ENCODE measurements at regions not wholly inside any gene's neighbourhood (a gene's known extent, or its start where the extent isn't known, plus 50 kb on each side); places are given as distances from the start of the nearest gene placed in this dataset.

GRCh38 chr1:14109276-14109635 lies 409.3 kb downstream of the PRDM2 start:
- no peak for TF ChIP-seq CTCF (IDR thresholded peaks at IDR 0.05; ENCODE audit: low read depth, low read length, poor library complexity, severe bottlenecking)
- no peak for TF ChIP-seq EZH2phosphoT487 (IDR thresholded peaks at IDR 0.05; ENCODE audit: borderline replicate concordance, low read length)
- Histone ChIP-seq H3K27me3 (ENCODE audit: control insufficient read depth, low read length) (no peaks in the 10 kb centered on the region), H3K79me2 (ENCODE audit: control insufficient read depth, low read length) (no peaks in the 10 kb centered on the region), H3K4me2 (ENCODE audit: low read length) (no peak overlapping the region), H3K9me2 (replicated peaks; ENCODE audit: control insufficient read depth, low read length) (no peaks in the 10 kb centered on the region), H3F3A (ENCODE audit: control insufficient read depth, insufficient read depth) (no peaks in the 10 kb centered on the region), H3K4me3 (ENCODE audit: low read length) (no peak overlapping the region), H3K9me3 (ENCODE audit: control insufficient read depth, insufficient read depth, low read length) (no peaks in the 10 kb centered on the region), H3K4me1 (ENCODE audit: control insufficient read depth, low read length) (no peaks in the 10 kb centered on the region), H3K36me3 (ENCODE audit: control insufficient read depth, low read length) (no peaks in the 10 kb centered on the region), H4K20me1 (ENCODE audit: control insufficient read depth, insufficient read depth, low read depth, low read length) (no peaks in the 10 kb centered on the region), H3K27ac (ENCODE audit: low read depth, low read length) (no peak overlapping the region)

- Histone ChIP-seq H3K9me2 (replicated peaks; ENCODE audit: control insufficient read depth, low read length) (no peaks in the 10 kb centered on the region), H3K27me3 (ENCODE audit: control insufficient read depth, low read length) (no peaks in the 10 kb centered on the region), H3K27ac (ENCODE audit: low read depth, low read length) (no peak overlapping the region), H3K36me3 (ENCODE audit: control insufficient read depth, low read length) (no peaks in the 10 kb centered on the region), H3K9me3 (ENCODE audit: control insufficient read depth, insufficient read depth, low read length) (no peaks in the 10 kb centered on the region), H3K4me3 (ENCODE audit: low read length) (no peak overlapping the region), H4K20me1 (ENCODE audit: control insufficient read depth, insufficient read depth, low read depth, low read length) (no peaks in the 10 kb centered on the region), H3K4me2 (ENCODE audit: low read length) (no peak overlapping the region), H3K79me2 (ENCODE audit: control insufficient read depth, low read length) (no peaks in the 10 kb centered on the region), H3F3A (ENCODE audit: control insufficient read depth, insufficient read depth) (no peaks in the 10 kb centered on the region), H3K4me1 (ENCODE audit: control insufficient read depth, low read length) (no peaks in the 10 kb centered on the region)
- TF ChIP-seq EZH2phosphoT487 (IDR thresholded peaks at IDR 0.05; ENCODE audit: borderline replicate concordance, low read length) (no peak), CTCF (IDR thresholded peaks at IDR 0.05; ENCODE audit: low read depth, low read length, poor library complexity, severe bottlenecking) (no peak)
Measured at GRCh38 chr1:14110040-14110439, 410.1 kb downstream of the PRDM2 start.

GRCh38 chr1:14111121-14111520 lies 411.1 kb downstream of the PRDM2 start:
- H3K4me3 ChIP-seq (ENCODE audit: low read length) = no peak overlapping the region
- no peaks in the 10 kb centered on the region for H3K79me2 ChIP-seq (ENCODE audit: control insufficient read depth, low read length)
- no peaks in the 10 kb centered on the region for H3K36me3 ChIP-seq (ENCODE audit: control insufficient read depth, low read length)
- no peaks in the 10 kb centered on the region for H3K4me1 ChIP-seq (ENCODE audit: control insufficient read depth, low read length)
- no peaks in the 10 kb centered on the region for H4K20me1 ChIP-seq (ENCODE audit: control insufficient read depth, insufficient read depth, low read depth, low read length)
- no peak for TF ChIP-seq CTCF (IDR thresholded peaks at IDR 0.05; ENCODE audit: low read depth, low read length, poor library complexity, severe bottlenecking)
- no peak for TF ChIP-seq EZH2phosphoT487 (IDR thresholded peaks at IDR 0.05; ENCODE audit: borderline replicate concordance, low read length)
- no peaks in the 10 kb centered on the region for H3K27me3 ChIP-seq (ENCODE audit: control insufficient read depth, low read length)
- no peaks in the 10 kb centered on the region for H3K9me2 ChIP-seq (replicated peaks; ENCODE audit: control insufficient read depth, low read length)
- no peaks in the 10 kb centered on the region for H3F3A ChIP-seq (ENCODE audit: control insufficient read depth, insufficient read depth)
- H3K9me3 ChIP-seq (ENCODE audit: control insufficient read depth, insufficient read depth, low read length) = no peaks in the 10 kb centered on the region
- H3K27ac ChIP-seq (ENCODE audit: low read depth, low read length) = no peak overlapping the region
- no peak overlapping the region for H3K4me2 ChIP-seq (ENCODE audit: low read length)

- Histone ChIP-seq H4K20me1 (ENCODE audit: control insufficient read depth, insufficient read depth, low read depth, low read length) (no peaks in the 10 kb centered on the region), H3K4me1 (ENCODE audit: control insufficient read depth, low read length) (no peaks in the 10 kb centered on the region), H3K27me3 (ENCODE audit: control insufficient read depth, low read length) (no peaks in the 10 kb centered on the region), H3K4me3 (ENCODE audit: low read length) (no peak overlapping the region), H3K4me2 (ENCODE audit: low read length) (no peak overlapping the region), H3K27ac (ENCODE audit: low read depth, low read length) (no peak overlapping the region), H3K36me3 (ENCODE audit: control insufficient read depth, low read length) (no peaks in the 10 kb centered on the region), H3F3A (ENCODE audit: control insufficient read depth, insufficient read depth) (no peaks in the 10 kb centered on the region), H3K9me3 (ENCODE audit: control insufficient read depth, insufficient read depth, low read length) (no peaks in the 10 kb centered on the region), H3K79me2 (ENCODE audit: control insufficient read depth, low read length) (no peaks in the 10 kb centered on the region), H3K9me2 (replicated peaks; ENCODE audit: control insufficient read depth, low read length) (no peaks in the 10 kb centered on the region)
- TF ChIP-seq CTCF (IDR thresholded peaks at IDR 0.05; ENCODE audit: low read depth, low read length, poor library complexity, severe bottlenecking) = no peak
- no peak for TF ChIP-seq EZH2phosphoT487 (IDR thresholded peaks at IDR 0.05; ENCODE audit: borderline replicate concordance, low read length)
Measured at GRCh38 chr1:14112613-14113012, 412.6 kb downstream of the PRDM2 start.

Data from DOHH2 (cell line).